SK-N-SH (cell line): ENCODE measurements at regions not wholly inside any gene's neighbourhood (a gene's known extent, or its start where the extent isn't known, plus 50 kb on each side); places are given as distances from the start of the nearest gene placed in this dataset.

ENCODE experiments used
- CTCF ChIA-PET: fragments of 300-600, 350-600 bp; formaldehyde crosslinking; extraction: SDS; loops from one replicate; lab custom pipeline; 2021; lab: Yijun Ruan, JAX
- POLR2A ChIA-PET: fragments of 350-600 bp; sonication (Branson Sonifier 250); formaldehyde crosslinking; extraction: SDS; loops from one replicate; lab custom pipeline; 2020; ENCODE audit warnings: antibody characterized with exemption, inconsistent platforms; lab: Yijun Ruan, JAX
- DNase-seq: peaks from one replicate; pipeline ENCODE4 v3.0.0; 2012
- H2AFZ ChIP-seq: fragments of 200-600 bp; sonication (generic); 2 replicates; pipeline ENCODE4 v1.8.1; 2016; ENCODE audit warnings: antibody characterized with exemption, mild to moderate bottlenecking, low read depth
- H3F3A ChIP-seq: fragments of 200-600 bp; sonication (generic); replicated peaks from 2 replicates; pipeline ENCODE3; 2016; ENCODE audit warnings: antibody characterized with exemption, mild to moderate bottlenecking; ENCODE audit not compliant: insufficient read depth
- H3K27ac ChIP-seq, 2 experiments: fragments of 200-500 bp in 1 of 2; fragments of 200-600 bp in 1 of 2; sonication (Bioruptor generic) in 1 of 2; sonication (generic), shearing (Covaris generic) in 1 of 2; 2 replicates each; pipeline versions ENCODE4 v1.5.1 to v1.6.1; 2014 to 2016; ENCODE audit warnings: low read depth in 2 of 2, inconsistent platforms in 1 of 2, low read length in 1 of 2, mild to moderate bottlenecking in 1 of 2, mixed read lengths in 1 of 2
- H3K27me3 ChIP-seq: fragments of 200-600 bp; sonication (generic), shearing (Covaris generic); 2 replicates; pipeline ENCODE4 v1.6.1; 2016; ENCODE audit warnings: mixed run types; ENCODE audit not compliant: insufficient read depth
- H3K36me3 ChIP-seq, 2 experiments: fragments of 200-500 bp in 1 of 2; fragments of 200-600 bp in 1 of 2; sonication (Bioruptor generic) in 1 of 2; sonication (generic) in 1 of 2; replicated peaks in 1 of 2; 2 replicates each; pipeline versions ENCODE3 to v1.5.1; 2014 to 2016; ENCODE audit warnings: low read length in 1 of 2, mild to moderate bottlenecking in 1 of 2; ENCODE audit not compliant: insufficient read depth in 2 of 2, control insufficient read depth in 1 of 2
- H3K4me1 ChIP-seq, 2 experiments: fragments of 200-500 bp in 1 of 2; fragments of 200-600 bp in 1 of 2; sonication (Bioruptor generic) in 1 of 2; sonication (generic), shearing (Covaris generic) in 1 of 2; 2 replicates each; pipeline versions ENCODE4 v1.5.1 to v1.6.1; 2014 to 2016; ENCODE audit warnings: low read depth in 1 of 2, low read length in 1 of 2, mixed run types in 1 of 2; ENCODE audit not compliant: insufficient read depth in 2 of 2, control insufficient read depth in 1 of 2
- H3K4me2 ChIP-seq: fragments of 200-600 bp; sonication (generic), shearing (Covaris generic); 2 replicates; pipeline ENCODE4 v1.6.1; 2017; ENCODE audit warnings: mixed run types
- H3K4me3 ChIP-seq, 2 experiments: fragments of 200-500 bp in 1 of 2; fragments of 200-600 bp in 1 of 2; sonication (Bioruptor generic) in 1 of 2; sonication (generic), shearing (Covaris generic) in 1 of 2; 2 replicates each; pipeline versions ENCODE4 v1.5.1 to v1.8.1; 2014 to 2016; ENCODE audit warnings: low read depth in 2 of 2, inconsistent platforms in 1 of 2, low read length in 1 of 2, mild to moderate bottlenecking in 1 of 2, mixed read lengths in 1 of 2, moderate library complexity in 1 of 2
- H3K79me2 ChIP-seq: fragments of 200-600 bp; sonication (generic); 2 replicates; pipeline ENCODE4 v1.8.1; 2017; ENCODE audit warnings: mild to moderate bottlenecking; ENCODE audit not compliant: insufficient read depth
- H3K9ac ChIP-seq: fragments of 200-600 bp; sonication (generic); 2 replicates; pipeline ENCODE4 v1.6.1; 2017; ENCODE audit warnings: mixed run types
- H3K9me2 ChIP-seq: fragments of 200-600 bp; sonication (generic); 2 replicates; pipeline ENCODE4 v1.6.1; 2017; ENCODE audit warnings: mixed run types
- H3K9me3 ChIP-seq: fragments of 200-600 bp; sonication (generic); 2 replicates; pipeline ENCODE4 v1.6.1; 2017; ENCODE audit warnings: mixed run types, mild to moderate bottlenecking, moderate library complexity
- H4K20me1 ChIP-seq: fragments of 200-600 bp; sonication (generic); 2 replicates; pipeline ENCODE4 v1.6.1; 2017; ENCODE audit warnings: mild to moderate bottlenecking, mixed run types; ENCODE audit not compliant: insufficient read depth
- ELF1 ChIP-seq: IDR thresholded peaks from 2 replicates; pipeline ENCODE4 v1.4.0; 2012
- FOSL2 ChIP-seq: IDR thresholded peaks from 2 replicates; pipeline ENCODE4 v1.4.0; 2012; ENCODE audit warnings: low read depth, mild to moderate bottlenecking, moderate library complexity, borderline replicate concordance
- GABPA ChIP-seq: IDR thresholded peaks from 2 replicates; pipeline ENCODE4 v1.4.0; 2012; ENCODE audit warnings: low read depth, mild to moderate bottlenecking
- MAX ChIP-seq: IDR thresholded peaks from 2 replicates; pipeline ENCODE4 v1.4.0; 2012; ENCODE audit warnings: low read depth
- NFIC ChIP-seq: IDR thresholded peaks from 2 replicates; pipeline ENCODE4 v1.4.0; 2012; ENCODE audit warnings: borderline replicate concordance
- RCOR1 ChIP-seq: fragments of 150-350 bp; IDR thresholded peaks from 2 replicates; pipeline ENCODE4 v1.6.1; 2017; ENCODE audit warnings: antibody characterized with exemption, low read length
- RFX5 ChIP-seq: IDR thresholded peaks from 2 replicates; pipeline ENCODE4 v1.6.1; 2012; ENCODE audit warnings: mild to moderate bottlenecking, improper control_type of control experiment, low read length
- SMC3 ChIP-seq: IDR thresholded peaks from 2 replicates; pipeline ENCODE4 v1.6.1; 2012; ENCODE audit warnings: low read depth, low read length, improper control_type of control experiment
- YY1 ChIP-seq: IDR thresholded peaks from 2 replicates; pipeline ENCODE4 v1.4.0; 2012; ENCODE audit warnings: low read depth, mild to moderate bottlenecking
- WGBS: methylation state at CpG from one replicate; pipeline ENCODE4 v1.1.6; 2017; ENCODE audit warnings: low lambda C conversion rate; 5-methylcytosine and 5-hydroxymethylcytosine counted together

GRCh38 chr3:124607163-124607562, 123.1 kb upstream of the UMPS start:
- H3K4me3 ChIP-seq: no peak overlapping the region
- H3K4me1 ChIP-seq: no peaks in the 10 kb centered on the region
- CTCF ChIA-PET: no interaction called here
- no peaks in the 10 kb centered on the region for H3K9me2 ChIP-seq
- TF ChIP-seq RFX5 (no peak), NFIC (peak; percentile 29; the same call in 1 of the 2 replicates)
- TF ChIP-seq, all 33 proteins: peak for 1
- no peak for DNase-seq
- Histone ChIP-seq H3K9ac (no peak overlapping the region), H3K79me2 (no peaks in the 10 kb centered on the region), H3F3A (no peaks in the 10 kb centered on the region), H3K9me3 (no peaks in the 10 kb centered on the region), H3K4me2 (no peak overlapping the region), H4K20me1 (no peaks in the 10 kb centered on the region), H3K27ac (no peak overlapping the region), H2AFZ (no peak overlapping the region), H3K36me3 (no peaks in the 10 kb centered on the region), H3K27me3 (no peaks in the 10 kb centered on the region)
- WGBS: 34% methylated on average over 1 of the region's 1 CpG
- POLR2A ChIA-PET: no interaction called here

- WGBS: 100% methylated on average over 3 of the region's 3 CpGs
- Histone ChIP-seq H3K27me3 (no peaks in the 10 kb centered on the region), H3K4me2 (no peak overlapping the region), H3K27ac (no peak overlapping the region)
- POLR2A ChIA-PET: no interaction called here
- TF ChIP-seq ELF1 (no peak), GABPA (no peak), SMC3 (no peak)
- TF ChIP-seq, all 33 proteins: peak for 0
- Histone ChIP-seq H2AFZ (no peak overlapping the region), H3K9me2 (no peaks in the 10 kb centered on the region), H3K79me2 (no peaks in the 10 kb centered on the region), H3K36me3 (no peaks in the 10 kb centered on the region), H3K4me1 (no peaks in the 10 kb centered on the region), H4K20me1 (no peaks in the 10 kb centered on the region), H3K9me3 (no peaks in the 10 kb centered on the region), H3F3A (no peaks in the 10 kb centered on the region), H3K4me3 (no peak overlapping the region), H3K9ac (no peak overlapping the region)
- DNase-seq: no peak
- CTCF ChIA-PET: no interaction called here
Observed at GRCh38 chr3:124609402-124609801, 120.8 kb upstream of the UMPS start.

GRCh38 chr3:124610130-124610529, 120.1 kb upstream of the UMPS start:
- Histone ChIP-seq H3K27me3 (no peaks in the 10 kb centered on the region), H3K4me3 (no peak overlapping the region), H3K9me2 (no peaks in the 10 kb centered on the region), H3F3A (no peaks in the 10 kb centered on the region), H3K4me2 (no peak overlapping the region), H3K4me1 (no peaks in the 10 kb centered on the region), H3K9ac (no peak overlapping the region), H3K27ac (no peak overlapping the region), H3K9me3 (no peaks in the 10 kb centered on the region), H4K20me1 (no peaks in the 10 kb centered on the region), H2AFZ (no peak overlapping the region), H3K36me3 (no peaks in the 10 kb centered on the region), H3K79me2 (no peaks in the 10 kb centered on the region)
- no peak for DNase-seq
- ChIA-PET CTCF (interaction anchor here (3.5 kb wide), 1 partner anchor 78 kb away, joined by 11 read pairs; no protein-coding TSS in a partner anchor), POLR2A (interaction anchor here (0.7 kb wide), 1 partner anchor 43 kb away, joined by 3 read pairs; no protein-coding TSS in a partner anchor)
- no peak for TF ChIP-seq RCOR1
- no peak for TF ChIP-seq MAX
- WGBS: 96% methylated on average over 1 of the region's 1 CpG

- Histone ChIP-seq H3K4me1 (no peaks in the 10 kb centered on the region), H3K9me3 (no peaks in the 10 kb centered on the region), H3K4me2 (no peak overlapping the region), H3F3A (no peaks in the 10 kb centered on the region), H3K27ac (no peak overlapping the region), H3K9me2 (no peaks in the 10 kb centered on the region), H3K79me2 (no peaks in the 10 kb centered on the region), H3K4me3 (no peak overlapping the region), H3K27me3 (no peaks in the 10 kb centered on the region), H3K36me3 (no peaks in the 10 kb centered on the region), H4K20me1 (no peaks in the 10 kb centered on the region), H2AFZ (no peak overlapping the region), H3K9ac (no peak overlapping the region)
- DNase-seq: no peak
- POLR2A ChIA-PET: no interaction called here
- TF ChIP-seq FOSL2: no peak
- no peak for TF ChIP-seq YY1
- TF ChIP-seq MAX: no peak
- CTCF ChIA-PET: interaction anchor here (3.5 kb wide), 1 partner anchor 77 kb away, joined by 11 read pairs; no protein-coding TSS in a partner anchor
- 76% methylated on average over 3 of the region's 4 CpGs for WGBS
Observed at GRCh38 chr3:124611520-124611919, 118.7 kb upstream of the UMPS start.
